K562 (cell line): ENCODE measurements at regions not wholly inside any gene's neighbourhood (a gene's known extent, or its start where the extent isn't known, plus 50 kb on each side); places are given as distances from the start of the nearest gene placed in this dataset.

Experiments used
- ATAC-seq: fragments of 200-7000 bp; cut with Tn5 transposase; 3 replicates; pipeline ENCODE4 v1.9.1; 2020; ENCODE audit warnings: moderate library complexity
- BruUV-seq: library from RNA; stranded (reverse); fragments of 400-500 nt; replicated peaks from 2 replicates; lab custom pipeline; 2021; lab: Mats Ljungman, UMichigan
- CTCF ChIA-PET: fragments of 300-600 bp; formaldehyde crosslinking; extraction: SDS; loops from one replicate; lab custom pipeline; 2021; ENCODE audit warnings: low intra/inter-chr PET ratio; lab: Yijun Ruan, JAX
- POLR2A ChIA-PET: fragments of 300-600, 350-650 bp; sonication (Branson Sonifier 250); formaldehyde crosslinking; extraction: SDS; loops from one replicate; lab custom pipeline; 2021; ENCODE audit warnings: antibody characterized with exemption, inconsistent platforms; lab: Yijun Ruan, JAX
- DNase-seq, 4 experiments: peaks; one replicate each; pipeline versions ENCODE4 v3.0.0 to v3.0.0-alpha.2; 2011 to 2018; ENCODE audit warnings: low spot score in 3 of 4, mixed read lengths in 3 of 4; ENCODE audit errors: extremely low read depth in 1 of 4
- FAIRE-seq: peaks from 2 replicates; lab custom pipeline; 2011; peaks lifted over from hg19 to GRCh38; lab: Jason Lieb, UNC
- H2AFZ ChIP-seq: 2 replicates; pipeline ENCODE4 v1.6.0; 2011; ENCODE audit warnings: low read depth, low read length, control low read depth, inconsistent platforms
- H3K27ac ChIP-seq: fragments of 200-600 bp; 3 replicates; pipeline ENCODE4 v1.8.0; 2011; ENCODE audit warnings: low read depth, mild to moderate bottlenecking, control low read depth, inconsistent platforms, low read length, moderate library complexity, mixed read lengths; ENCODE audit errors: extremely low read depth
- H3K27me3 ChIP-seq, 2 experiments: fragments of 300-600 bp in 1 of 2; 2 replicates in 1 of 2; 3 replicates in 1 of 2; pipeline versions ENCODE4 v1.6.0 to v1.8.0; 2011; ENCODE audit warnings: inconsistent platforms in 2 of 2, low read length in 2 of 2, mild to moderate bottlenecking in 1 of 2, mixed read lengths in 1 of 2, moderate library complexity in 1 of 2; ENCODE audit not compliant: control insufficient read depth in 2 of 2, insufficient read depth in 2 of 2
- H3K36me3 ChIP-seq: fragments of 300-600 bp; 3 replicates; pipeline ENCODE4 v1.8.0; 2011; ENCODE audit warnings: mild to moderate bottlenecking, low read length, inconsistent platforms; ENCODE audit not compliant: control insufficient read depth, insufficient read depth
- H3K4me1 ChIP-seq, 2 experiments: fragments of 200-600 bp in 1 of 2; replicated peaks in 1 of 2; 2 replicates in 1 of 2; 3 replicates in 1 of 2; pipeline versions ENCODE4 v1.5.1 to v1.8.0; 2011; ENCODE audit warnings: inconsistent platforms in 2 of 2, low read length in 2 of 2, mild to moderate bottlenecking in 1 of 2, mixed read lengths in 1 of 2, moderate library complexity in 1 of 2; ENCODE audit not compliant: control insufficient read depth in 2 of 2, insufficient read depth in 2 of 2
- H3K4me2 ChIP-seq: 2 replicates; pipeline ENCODE4 v1.6.1; 2011; ENCODE audit warnings: low read length, control low read depth, inconsistent platforms, mixed read lengths; ENCODE audit not compliant: insufficient read depth
- H3K4me3 ChIP-seq: fragments of 200-600 bp; sonication (generic), shearing (Covaris generic); 2 replicates; pipeline ENCODE4 v1.5.1; 2016; ENCODE audit warnings: control low read depth, inconsistent platforms
- H3K79me2 ChIP-seq: fragments of 200-600 bp; 3 replicates; pipeline ENCODE4 v1.8.0; 2011; ENCODE audit warnings: low read length, inconsistent platforms; ENCODE audit not compliant: control insufficient read depth, insufficient read depth
- H3K9ac ChIP-seq, 2 experiments: 2 replicates each; pipeline versions ENCODE4 v1.6.0 to v1.6.1; 2011; ENCODE audit warnings: low read depth in 2 of 2, low read length in 2 of 2, control low read depth in 1 of 2, inconsistent platforms in 1 of 2, mild to moderate bottlenecking in 1 of 2, mixed read lengths in 1 of 2; ENCODE audit not compliant: insufficient read depth in 1 of 2
- H3K9me1 ChIP-seq: one replicate; pipeline ENCODE4 v1.6.0; 2011; ENCODE audit warnings: inconsistent platforms, mild to moderate bottlenecking, low read length, moderate library complexity; ENCODE audit not compliant: control insufficient read depth, insufficient read depth
- H3K9me3 ChIP-seq: replicated peaks from 2 replicates; pipeline ENCODE4 v1.5.1; 2011; ENCODE audit warnings: low read depth, low read length, inconsistent platforms; ENCODE audit not compliant: control insufficient read depth, insufficient read depth
- H4K20me1 ChIP-seq: replicated peaks from 2 replicates; pipeline ENCODE4 v1.6.1; 2011; ENCODE audit warnings: low read length, inconsistent platforms, mixed read lengths; ENCODE audit not compliant: control insufficient read depth, insufficient read depth
- EHMT2 ChIP-seq: fragments of 450-650 bp; IDR thresholded peaks from 2 replicates; pipeline ENCODE4 v1.6.1; 2018; ENCODE audit warnings: antibody characterized with exemption
- FIP1L1 ChIP-seq: fragments of 200-400 bp; formaldehyde crosslinking; IDR thresholded peaks from 2 replicates; pipeline ENCODE4 v1.6.1; 2018; ENCODE audit warnings: mild to moderate bottlenecking, low read depth, low read length; ENCODE audit not compliant: poor library complexity, severe bottlenecking
- HBP1 ChIP-seq: fragments of 450-650 bp; formaldehyde crosslinking; IDR thresholded peaks from 2 replicates; pipeline ENCODE4 v1.4.0; 2022; ENCODE audit warnings: missing genetic modification characterization
- MED1 ChIP-seq: sonication (generic); formaldehyde crosslinking; IDR thresholded peaks from 2 replicates; pipeline ENCODE4 v1.8.1; 2023; ENCODE audit warnings: missing genetic modification reagents, borderline replicate concordance
- RBM25 ChIP-seq: fragments of 200-400 bp; formaldehyde crosslinking; IDR thresholded peaks from 2 replicates; pipeline ENCODE4 v1.6.1; 2018; ENCODE audit warnings: low read length, low read depth, moderate library complexity; ENCODE audit not compliant: severe bottlenecking
- REST ChIP-seq, 2 experiments: fragments of 450-650 bp; formaldehyde crosslinking in 1 of 2; IDR thresholded peaks; 2 replicates each; pipeline versions ENCODE4 v1.4.0 to v1.6.1; 2014 to 2020; ENCODE audit warnings: mild to moderate bottlenecking in 2 of 2, borderline replicate concordance in 1 of 2, low read depth in 1 of 2
- WHSC1 ChIP-seq: IDR thresholded peaks from one replicate; pipeline ENCODE4 v1.6.1; 2012; ENCODE audit warnings: low read length, control low read depth, inconsistent platforms
- ZBED1 ChIP-seq: IDR thresholded peaks from 2 replicates; pipeline ENCODE4 v1.6.1; 2014
- ZNF395 ChIP-seq: fragments of 200-800 bp; sonication (Bioruptor generic); IDR thresholded peaks from 2 replicates; pipeline ENCODE4 v1.6.1; 2017; ENCODE audit warnings: missing genetic modification characterization, missing compliant biosample characterization
- WGBS: fragments of 100-300 bp; shearing (Covaris generic); methylation state at CpG from one replicate; pipeline ENCODE4 v1.1.6; 2016; ENCODE audit warnings: low coverage, mixed read lengths; ENCODE audit not compliant: insufficient coverage; ENCODE audit errors: missing lambda C conversion rate; 5-methylcytosine and 5-hydroxymethylcytosine counted together
- in situ Hi-C: fragments of 300-500 bp; cut with MboI; formaldehyde crosslinking; loops from 4 replicates; pipeline ENCODE4 v1.15.0; 2018; ENCODE audit warnings: inconsistent platforms, mixed read lengths
- intact Hi-C: fragments of 100-400 bp; cut with micrococcal nuclease; formaldehyde crosslinking; loops from 2 replicates; pipeline ENCODE4 v1.14.2; 2022

GRCh38 chr4:185936650-185937376 is 124.8 kb upstream of the SORBS2 start:
- no TSS peak for BruUV-seq
- H2AFZ ChIP-seq, result no peak overlapping the region
- no peak for DNase-seq
- ChIA-PET POLR2A (interaction anchor here (0.8 kb wide), 1 partner anchor 21 kb away, joined by 3 read pairs; no protein-coding TSS in a partner anchor), CTCF (no interaction called here)
- no peak overlapping the region for H3K4me2 ChIP-seq
- H3K9ac ChIP-seq, result no peak overlapping the region
- H3K4me1 ChIP-seq, result no peaks in the 10 kb centered on the region
- no peak for FAIRE-seq
- ATAC-seq, result no peak
- WGBS, result 0% methylated on average over 10 of the region's 10 CpGs
- no peak overlapping the region for H3K4me3 ChIP-seq
- no peaks in the 10 kb centered on the region for H3K79me2 ChIP-seq
- H3K27me3 ChIP-seq, result peaks cover 0 to 11% of the 10 kb centered on the region in 2 experiments; a peak in 2 of 5 replicates
- H3K27ac ChIP-seq, result no peak overlapping the region
- in situ Hi-C loops (no loop called here), intact Hi-C loops (no loop called here)
- H3K9me1 ChIP-seq, result no peaks in the 10 kb centered on the region
- no peaks in the 10 kb centered on the region for H4K20me1 ChIP-seq
- H3K9me3 ChIP-seq, result no peaks in the 10 kb centered on the region
- H3K36me3 ChIP-seq, result no peaks in the 10 kb centered on the region
- TF ChIP-seq HBP1 (CRISPR knock-in tag), result no peak
- no peak for TF ChIP-seq EHMT2
- TF ChIP-seq ZBED1, result no peak
- no peak for TF ChIP-seq MED1 (CRISPR knock-in tag)
- TF ChIP-seq WHSC1, result no peak
- TF ChIP-seq FIP1L1, result no peak
- TF ChIP-seq RBM25, result no peak
- TF ChIP-seq REST (IDR thresholded peaks at IDR 0.05; ENCODE audit: borderline replicate concordance), result no peak
- no peak for TF ChIP-seq REST (CRISPR knock-in tag; IDR thresholded peaks at IDR 0.05; ENCODE audit: low read depth)
- no peak for TF ChIP-seq ZNF395 (CRISPR knock-in tag)
